ENCODE measurements at regions not wholly inside any gene's neighbourhood (a gene's known extent, or its start where the extent isn't known, plus 50 kb on each side); places are given as distances from the start of the nearest gene placed in this dataset.

DNA sequence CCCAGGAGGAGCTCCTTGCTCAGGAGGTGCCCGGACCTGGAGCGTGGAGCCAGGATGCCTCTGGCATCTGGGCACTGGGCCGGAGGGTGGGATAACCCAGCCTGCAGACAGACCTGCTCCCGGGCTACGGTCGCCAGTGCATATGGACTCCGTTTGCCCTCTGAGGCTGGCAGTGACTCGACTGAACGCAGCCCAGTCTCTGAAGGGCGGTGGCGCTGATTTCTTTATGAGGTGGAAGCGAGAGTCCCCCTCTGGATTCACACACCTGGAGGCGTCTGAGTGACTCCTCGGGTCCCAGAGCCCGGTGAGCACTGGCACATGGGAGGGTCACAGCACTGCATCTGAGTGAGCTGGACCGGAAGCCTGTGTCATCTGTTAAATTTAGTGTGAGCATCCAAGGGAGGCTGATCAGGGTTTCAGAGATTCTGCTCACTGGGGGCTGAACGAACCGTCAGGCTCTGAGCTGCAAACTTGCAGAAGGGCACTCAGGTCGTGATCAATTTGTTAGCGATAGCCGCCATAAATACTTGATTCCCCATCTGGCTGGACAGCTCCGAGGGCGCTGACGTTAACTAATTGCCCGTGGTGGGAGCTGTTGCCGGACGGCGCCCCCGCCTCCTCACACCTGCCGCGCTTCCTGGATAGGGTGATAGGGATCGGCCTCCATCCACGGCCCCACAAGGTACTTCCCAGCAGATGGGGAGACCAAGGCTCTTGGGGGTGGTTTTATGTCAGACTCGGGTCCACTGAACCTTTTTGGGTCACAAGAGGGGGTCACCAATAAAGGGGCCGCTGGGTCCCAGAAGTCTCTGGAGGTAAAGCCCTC is 60.7 kb upstream of the TTC34 start:
- ATAC-seq = no peak
- no peak overlapping the region for H3K4me3 ChIP-seq
- WGBS, 3 donors = 35 to 47% (median 38%) methylated on average over 34 to 35 of the region's 35 CpGs
- H3K27ac ChIP-seq = no peak overlapping the region
- H3K4me1 ChIP-seq = no peaks in the 10 kb centered on the region
- intact Hi-C loops (cut with DNase I) = no loop called here
- peak; percentile 1 to 35 for DNase-seq
- TF ChIP-seq CTCF (IDR thresholded peaks at IDR 0.05) = no peak
- H3K36me3 ChIP-seq (ENCODE audit: insufficient read depth in 1 of 2, low read depth in 1 of 2) = no peaks in the 10 kb centered on the region
- no peaks in the 10 kb centered on the region for H3K9me3 ChIP-seq
- H3K27me3 ChIP-seq (ENCODE audit: insufficient read depth in 3 of 3, low read length in 2 of 3) = peaks cover 0 to 37% (median 15%) of the 10 kb centered on the region in 3 donors

- no peak overlapping the region for H3K27ac ChIP-seq
- TF ChIP-seq CTCF (IDR thresholded peaks at IDR 0.05) = no peak
- 70 to 76% (median 75%) methylated on average over 16 to 22 of the region's 22 CpGs for WGBS, 3 donors
- no peaks in the 10 kb centered on the region for H3K36me3 ChIP-seq (ENCODE audit: insufficient read depth in 1 of 2, low read depth in 1 of 2)
- DNase-seq (peak; percentile 4 to 30), ATAC-seq (no peak)
- intact Hi-C loops (cut with DNase I) = no loop called here
- H3K27me3 ChIP-seq (ENCODE audit: insufficient read depth in 3 of 3, low read length in 2 of 3) = peaks cover 0 to 35% (median 16%) of the 10 kb centered on the region in 3 donors
- H3K9me3 ChIP-seq = no peaks in the 10 kb centered on the region
- no peaks in the 10 kb centered on the region for H3K4me1 ChIP-seq
- H3K4me3 ChIP-seq = no peak overlapping the region
These were observed 61.5 kb upstream of the TTC34 start for GRCh38 chr1:2862814-2863647.

- Histone ChIP-seq H3K36me3 (ENCODE audit: insufficient read depth in 1 of 2, low read depth in 1 of 2) (no peaks in the 10 kb centered on the region), H3K9me3 (no peaks in the 10 kb centered on the region), H3K27ac (no peak overlapping the region), H3K4me3 (no peak overlapping the region), H3K27me3 (ENCODE audit: insufficient read depth in 3 of 3, low read length in 2 of 3) (peaks cover 0 to 35% (median 17%) of the 10 kb centered on the region in 3 donors), H3K4me1 (no peaks in the 10 kb centered on the region)
- peak; percentile 7 to 20 for DNase-seq
- intact Hi-C loops (cut with DNase I) = no loop called here
- 25 to 47% (median 32%) methylated on average over 12 of the region's 12 CpGs for WGBS, 3 donors
- no peak for TF ChIP-seq CTCF (IDR thresholded peaks at IDR 0.05)
- ATAC-seq = no peak
These were observed 62.1 kb upstream of the TTC34 start for GRCh38 chr1:2863648-2863963.

- H3K27ac ChIP-seq = no peak overlapping the region
- no peak overlapping the region for H3K4me3 ChIP-seq
- no peaks in the 10 kb centered on the region for H3K36me3 ChIP-seq (ENCODE audit: insufficient read depth in 1 of 2, low read depth in 1 of 2)
- WGBS, 3 donors = 49 to 55% (median 53%) methylated on average over 27 to 29 of the region's 29 CpGs
- H3K27me3 ChIP-seq (ENCODE audit: insufficient read depth in 3 of 3, low read length in 2 of 3) = peaks cover 0 to 35% (median 17%) of the 10 kb centered on the region in 3 donors
- ATAC-seq = no peak
- H3K9me3 ChIP-seq = no peaks in the 10 kb centered on the region
- H3K4me1 ChIP-seq = no peaks in the 10 kb centered on the region
- no peak for TF ChIP-seq CTCF (IDR thresholded peaks at IDR 0.05)
- intact Hi-C loops (cut with DNase I) = no loop called here
- DNase-seq = peak; percentile 12 to 40
These were observed 62.9 kb upstream of the TTC34 start for GRCh38 chr1:2864203-2864905.
